Osteoblast (primary cell): ENCODE measurements at regions not wholly inside any gene's neighbourhood (a gene's known extent, or its start where the extent isn't known, plus 50 kb on each side); places are given as distances from the start of the nearest gene placed in this dataset.

ENCODE experiments used
- DNase-seq: peaks from one replicate; pipeline ENCODE4 v3.0.0; 2011; ENCODE audit warnings: low spot score, mixed read lengths; ENCODE audit not compliant: insufficient read length; ENCODE audit errors: missing footprints
- H2AFZ ChIP-seq: 2 replicates; pipeline ENCODE4 v1.6.0; 2011; ENCODE audit warnings: mild to moderate bottlenecking, low read length
- H3K27ac ChIP-seq: 2 replicates; pipeline ENCODE4 v1.5.1; 2011; ENCODE audit warnings: mild to moderate bottlenecking, low read depth, low read length, moderate library complexity
- H3K27me3 ChIP-seq: 2 replicates; pipeline ENCODE4 v1.6.0; 2012; ENCODE audit warnings: mild to moderate bottlenecking, control low read depth, inconsistent platforms, low read length, moderate library complexity; ENCODE audit not compliant: insufficient read depth
- H3K36me3 ChIP-seq: 2 replicates; pipeline ENCODE4 v1.5.1; 2011; ENCODE audit warnings: mild to moderate bottlenecking, low read length, control low read depth, moderate library complexity; ENCODE audit not compliant: insufficient read depth
- H3K4me1 ChIP-seq: 2 replicates; pipeline ENCODE4 v1.5.1; 2011; ENCODE audit warnings: mild to moderate bottlenecking, low read length, control low read depth, moderate library complexity; ENCODE audit not compliant: insufficient read depth
- H3K4me2 ChIP-seq: 2 replicates; pipeline ENCODE4 v1.6.0; 2011; ENCODE audit warnings: mild to moderate bottlenecking, low read length; ENCODE audit not compliant: insufficient read depth
- H3K4me3 ChIP-seq: fragments of 200-600 bp; sonication (generic); 3 replicates; pipeline ENCODE4 v1.5.1; 2012; ENCODE audit warnings: mild to moderate bottlenecking, low read length, inconsistent platforms; ENCODE audit not compliant: insufficient read depth
- H3K79me2 ChIP-seq: 2 replicates; pipeline ENCODE4 v1.6.0; 2012; ENCODE audit warnings: mild to moderate bottlenecking, low read length, control low read depth, inconsistent platforms; ENCODE audit not compliant: insufficient read depth
- H3K9me3 ChIP-seq: 2 replicates; pipeline ENCODE4 v1.5.1; 2011; ENCODE audit warnings: low read depth, low read length, control low read depth
- H4K20me1 ChIP-seq: 2 replicates; pipeline ENCODE4 v1.6.0; 2012; ENCODE audit warnings: mild to moderate bottlenecking, low read length, control low read depth; ENCODE audit not compliant: insufficient read depth
- TF ChIP-seq, protein P1 (sequence below): IDR thresholded peaks from 2 replicates; pipeline ENCODE4 v1.5.1; 2011; ENCODE audit warnings: mild to moderate bottlenecking, low read depth, low read length, moderate library complexity; ENCODE audit errors: extremely low read depth

DNA sequence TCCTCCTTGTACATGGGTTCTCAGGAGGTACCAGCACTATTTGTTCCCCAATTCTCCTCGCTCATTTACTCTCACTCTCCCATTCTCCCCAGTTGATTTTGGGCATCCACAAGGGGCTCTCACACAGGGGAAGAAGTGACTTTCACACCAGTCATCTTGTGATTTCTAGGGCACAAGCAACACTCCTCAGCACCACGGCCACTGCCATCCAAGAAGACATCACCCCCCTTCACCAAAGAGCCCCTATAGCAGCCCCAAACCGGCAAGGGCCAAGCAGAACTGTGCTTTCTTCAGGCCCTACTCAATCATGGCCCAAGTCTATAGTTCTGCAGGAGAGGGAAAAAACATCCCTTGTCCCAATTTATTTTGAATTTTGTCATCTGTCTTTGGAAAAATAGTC is 209.2 kb upstream of the ARL4C start:
- no peaks in the 10 kb centered on the region for H3K9me3 ChIP-seq
- no peak overlapping the region for H3K27ac ChIP-seq
- H4K20me1 ChIP-seq = no peaks in the 10 kb centered on the region
- H2AFZ ChIP-seq = no peak overlapping the region
- TF ChIP-seq, protein P1, sequence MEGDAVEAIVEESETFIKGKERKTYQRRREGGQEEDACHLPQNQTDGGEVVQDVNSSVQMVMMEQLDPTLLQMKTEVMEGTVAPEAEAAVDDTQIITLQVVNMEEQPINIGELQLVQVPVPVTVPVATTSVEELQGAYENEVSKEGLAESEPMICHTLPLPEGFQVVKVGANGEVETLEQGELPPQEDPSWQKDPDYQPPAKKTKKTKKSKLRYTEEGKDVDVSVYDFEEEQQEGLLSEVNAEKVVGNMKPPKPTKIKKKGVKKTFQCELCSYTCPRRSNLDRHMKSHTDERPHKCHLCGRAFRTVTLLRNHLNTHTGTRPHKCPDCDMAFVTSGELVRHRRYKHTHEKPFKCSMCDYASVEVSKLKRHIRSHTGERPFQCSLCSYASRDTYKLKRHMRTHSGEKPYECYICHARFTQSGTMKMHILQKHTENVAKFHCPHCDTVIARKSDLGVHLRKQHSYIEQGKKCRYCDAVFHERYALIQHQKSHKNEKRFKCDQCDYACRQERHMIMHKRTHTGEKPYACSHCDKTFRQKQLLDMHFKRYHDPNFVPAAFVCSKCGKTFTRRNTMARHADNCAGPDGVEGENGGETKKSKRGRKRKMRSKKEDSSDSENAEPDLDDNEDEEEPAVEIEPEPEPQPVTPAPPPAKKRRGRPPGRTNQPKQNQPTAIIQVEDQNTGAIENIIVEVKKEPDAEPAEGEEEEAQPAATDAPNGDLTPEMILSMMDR = no peak
- no peak for DNase-seq
- H3K36me3 ChIP-seq = no peaks in the 10 kb centered on the region
- peaks cover 4% of the 10 kb centered on the region for H3K4me1 ChIP-seq
- H3K79me2 ChIP-seq = no peaks in the 10 kb centered on the region
- H3K27me3 ChIP-seq = peaks cover 4% of the 10 kb centered on the region
- H3K4me2 ChIP-seq = no peak overlapping the region
- H3K4me3 ChIP-seq = no peak overlapping the region

DNA sequence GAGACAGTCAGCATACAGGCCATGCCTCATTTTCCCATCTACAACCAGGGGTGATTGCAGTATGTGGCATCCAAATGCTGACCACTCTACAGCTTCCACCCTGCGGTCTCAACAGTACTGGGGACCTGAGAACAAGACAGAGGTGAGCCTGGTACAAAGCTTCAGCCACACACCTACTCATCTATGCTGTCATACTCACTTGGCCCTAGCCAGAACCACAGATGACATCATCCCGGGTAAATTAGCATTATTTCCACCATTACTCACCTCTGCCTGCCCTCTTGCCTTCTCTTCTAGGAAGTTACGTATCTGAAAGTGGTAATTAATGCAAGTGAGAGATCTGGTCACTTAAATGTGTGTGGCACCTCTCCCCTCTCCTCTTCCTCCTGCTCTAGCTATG is 208.2 kb upstream of the ARL4C start:
- Histone ChIP-seq H3K4me1 (peaks cover 4% of the 10 kb centered on the region), H4K20me1 (no peaks in the 10 kb centered on the region), H3K9me3 (no peaks in the 10 kb centered on the region), H3K4me3 (no peak overlapping the region), H3K79me2 (no peaks in the 10 kb centered on the region), H3K27ac (no peak overlapping the region), H3K36me3 (no peaks in the 10 kb centered on the region), H3K27me3 (peaks cover 4% of the 10 kb centered on the region), H3K4me2 (no peak overlapping the region), H2AFZ (no peak overlapping the region)
- DNase-seq = peak; percentile 73
- TF ChIP-seq, protein P1 = no peak

DNA sequence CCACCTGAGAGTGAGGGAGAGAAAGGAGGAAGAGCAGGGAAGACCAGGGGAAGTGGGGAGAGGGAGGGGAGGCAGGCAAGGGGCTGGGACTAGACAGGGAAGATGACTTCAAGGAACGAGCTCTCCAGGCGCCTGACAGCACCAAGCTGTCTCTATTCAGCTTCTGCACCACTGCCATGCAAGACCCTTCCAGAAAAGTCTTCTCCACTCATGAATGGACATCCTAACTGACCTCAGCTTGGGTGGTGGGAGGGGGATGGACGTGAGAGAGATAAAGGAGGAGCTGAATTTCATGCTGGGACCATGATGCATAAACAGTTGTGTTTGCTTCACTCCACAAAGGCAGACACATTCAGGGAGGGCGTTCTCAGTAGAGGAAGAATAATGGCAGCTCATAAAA is 206.4 kb upstream of the ARL4C start:
- H3K79me2 ChIP-seq = no peaks in the 10 kb centered on the region
- no peaks in the 10 kb centered on the region for H3K27me3 ChIP-seq
- H4K20me1 ChIP-seq = no peaks in the 10 kb centered on the region
- H3K4me1 ChIP-seq = peaks cover 4% of the 10 kb centered on the region
- TF ChIP-seq, protein P1 = no peak
- H3K36me3 ChIP-seq = no peaks in the 10 kb centered on the region
- DNase-seq = no peak
- no peak overlapping the region for H3K4me2 ChIP-seq
- no peak overlapping the region for H2AFZ ChIP-seq
- H3K9me3 ChIP-seq = no peaks in the 10 kb centered on the region
- no peak overlapping the region for H3K27ac ChIP-seq
- no peak overlapping the region for H3K4me3 ChIP-seq

GRCh38 chr2:234702731-234703225 is 205.9 kb upstream of the ARL4C start:
- H3K36me3 ChIP-seq = no peaks in the 10 kb centered on the region
- no peaks in the 10 kb centered on the region for H3K27me3 ChIP-seq
- TF ChIP-seq, protein P1 = no peak
- peaks cover 4% of the 10 kb centered on the region for H3K4me1 ChIP-seq
- no peaks in the 10 kb centered on the region for H3K9me3 ChIP-seq
- DNase-seq = no peak
- H3K4me3 ChIP-seq = no peak overlapping the region
- no peak overlapping the region for H3K27ac ChIP-seq
- no peak overlapping the region for H2AFZ ChIP-seq
- no peaks in the 10 kb centered on the region for H3K79me2 ChIP-seq
- no peaks in the 10 kb centered on the region for H4K20me1 ChIP-seq
- no peak overlapping the region for H3K4me2 ChIP-seq
